Prostate gland (tissue), 2 donors: ENCODE measurements at regions not wholly inside any gene's neighbourhood (a gene's known extent, or its start where the extent isn't known, plus 50 kb on each side); places are given as distances from the start of the nearest gene placed in this dataset.

Source experiments
- DNase-seq: peaks from one replicate; pipeline ENCODE4 v3.0.0-alpha.2; 2019; ENCODE audit warnings: low spot score
- H3K27ac ChIP-seq, 2 donors: fragments of 200-600 bp; sonication (generic); 2 replicates each; pipeline ENCODE4 v1.5.1; 2017 to 2019
- H3K27me3 ChIP-seq: fragments of 200-600 bp; sonication (generic); replicated peaks from 2 replicates; pipeline ENCODE4 v1.5.1; 2019; ENCODE audit not compliant: insufficient read depth
- H3K36me3 ChIP-seq, 2 donors: fragments of 200-600 bp; sonication (generic); 1 replicate in 1 of 2; 2 replicates in 1 of 2; pipeline versions ENCODE4 v1.5.1 to v1.8.1; 2017 to 2019
- H3K4me1 ChIP-seq: fragments of 200-600 bp; sonication (generic); replicated peaks from 2 replicates; pipeline ENCODE4 v1.5.1; 2019
- H3K4me3 ChIP-seq, 2 donors: fragments of 200-600 bp; sonication (generic); 2 replicates each; pipeline ENCODE4 v1.5.1; 2017 to 2019
- H3K9me3 ChIP-seq: fragments of 200-600 bp; sonication (generic); 2 replicates; pipeline ENCODE4 v1.5.1; 2017
- POLR2A ChIP-seq: fragments of 450-650 bp; IDR thresholded peaks from one replicate; pipeline ENCODE4 v1.6.1; 2016; ENCODE audit warnings: antibody characterized with exemption, mild to moderate bottlenecking
- POLR2AphosphoS5 ChIP-seq: sonication (generic); formaldehyde crosslinking; IDR thresholded peaks from one replicate; pipeline ENCODE4 v1.6.1; 2017; ENCODE audit warnings: antibody characterized with exemption
- whole genome bisulfite sequencing: methylation state at CpG from one replicate; pipeline ENCODE4 v1.1.5; 2018; 5-methylcytosine and 5-hydroxymethylcytosine counted together
- intact Hi-C: fragments of 100-400 bp; cut with DNase I; formaldehyde crosslinking; loops from one replicate; pipeline ENCODE4 v1.14.2; 2022
- TF ChIP-seq, protein P1 (sequence below), 4 experiments: fragments of 200-600 bp in 2 of 4; fragments of 450-650 bp in 2 of 4; sonication (generic) in 2 of 4; IDR thresholded peaks; 1 replicate in 3 of 4; 2 replicates in 1 of 4; pipeline ENCODE4 v1.5.1; 2016 to 2019; ENCODE audit warnings: antibody characterized with exemption in 4 of 4, mild to moderate bottlenecking in 2 of 4, moderate library complexity in 2 of 4

- no peaks in the 10 kb centered on the region for H3K27me3 ChIP-seq
- no peaks in the 10 kb centered on the region for H3K36me3 ChIP-seq
- TF ChIP-seq POLR2A, result no peak
- TF ChIP-seq, protein P1, sequence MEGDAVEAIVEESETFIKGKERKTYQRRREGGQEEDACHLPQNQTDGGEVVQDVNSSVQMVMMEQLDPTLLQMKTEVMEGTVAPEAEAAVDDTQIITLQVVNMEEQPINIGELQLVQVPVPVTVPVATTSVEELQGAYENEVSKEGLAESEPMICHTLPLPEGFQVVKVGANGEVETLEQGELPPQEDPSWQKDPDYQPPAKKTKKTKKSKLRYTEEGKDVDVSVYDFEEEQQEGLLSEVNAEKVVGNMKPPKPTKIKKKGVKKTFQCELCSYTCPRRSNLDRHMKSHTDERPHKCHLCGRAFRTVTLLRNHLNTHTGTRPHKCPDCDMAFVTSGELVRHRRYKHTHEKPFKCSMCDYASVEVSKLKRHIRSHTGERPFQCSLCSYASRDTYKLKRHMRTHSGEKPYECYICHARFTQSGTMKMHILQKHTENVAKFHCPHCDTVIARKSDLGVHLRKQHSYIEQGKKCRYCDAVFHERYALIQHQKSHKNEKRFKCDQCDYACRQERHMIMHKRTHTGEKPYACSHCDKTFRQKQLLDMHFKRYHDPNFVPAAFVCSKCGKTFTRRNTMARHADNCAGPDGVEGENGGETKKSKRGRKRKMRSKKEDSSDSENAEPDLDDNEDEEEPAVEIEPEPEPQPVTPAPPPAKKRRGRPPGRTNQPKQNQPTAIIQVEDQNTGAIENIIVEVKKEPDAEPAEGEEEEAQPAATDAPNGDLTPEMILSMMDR (IDR thresholded peaks at IDR 0.05), result no peak
- no peak for TF ChIP-seq POLR2AphosphoS5
- H3K9me3 ChIP-seq, result no peaks in the 10 kb centered on the region
- H3K27ac ChIP-seq, result no peak overlapping the region
- DNase-seq, result no peak
- no peak overlapping the region for H3K4me3 ChIP-seq
- no peaks in the 10 kb centered on the region for H3K4me1 ChIP-seq
- 65% methylated on average over 2 of the region's 2 CpGs for WGBS
- intact Hi-C loops, result loop anchor here (10.0 kb wide), 1 partner anchor 1447 kb away; no protein-coding TSS in a partner anchor
Measured at GRCh38 chr4:24071612-24072372, 181.9 kb upstream of the PPARGC1A start.

DNA sequence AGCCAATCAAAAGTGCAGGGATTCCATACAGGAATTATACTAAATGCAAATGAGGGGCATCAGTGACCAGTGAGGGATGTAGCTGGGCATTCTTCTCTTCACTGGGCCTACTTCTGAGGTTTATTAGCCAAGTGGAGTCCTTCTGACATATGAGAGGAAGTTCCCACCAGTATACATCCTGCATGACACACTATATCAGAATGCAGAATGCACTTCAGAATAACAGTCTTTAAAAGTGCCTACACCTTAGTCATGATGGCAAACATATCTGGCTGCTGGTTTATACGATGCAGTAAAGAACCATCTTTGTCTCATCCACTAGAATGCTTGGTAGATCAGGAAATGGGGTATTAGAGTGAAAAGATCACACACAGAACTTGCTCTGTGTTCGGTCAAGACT lies 180.3 kb upstream of the PPARGC1A start:
- Histone ChIP-seq H3K27me3 (no peaks in the 10 kb centered on the region), H3K4me1 (no peaks in the 10 kb centered on the region), H3K4me3 (no peak overlapping the region), H3K27ac (no peak overlapping the region), H3K9me3 (no peaks in the 10 kb centered on the region), H3K36me3 (no peaks in the 10 kb centered on the region)
- intact Hi-C loops, result loop anchor here (10.0 kb wide), 1 partner anchor 1445 kb away; no protein-coding TSS in a partner anchor
- TF ChIP-seq, protein P1 (IDR thresholded peaks at IDR 0.05), result no peak
- TF ChIP-seq POLR2A (no peak), POLR2AphosphoS5 (no peak)
- 64% methylated on average over 2 of the region's 2 CpGs for WGBS
- no peak for DNase-seq

GRCh38 chr4:24067367-24068193 lies 177.7 kb upstream of the PPARGC1A start:
- Histone ChIP-seq H3K9me3 (no peaks in the 10 kb centered on the region), H3K36me3 (no peaks in the 10 kb centered on the region), H3K4me3 (no peak overlapping the region), H3K27me3 (no peaks in the 10 kb centered on the region), H3K4me1 (no peaks in the 10 kb centered on the region), H3K27ac (no peak overlapping the region)
- WGBS, result 46% methylated on average over 13 of the region's 13 CpGs
- no peak for DNase-seq
- intact Hi-C loops, result no loop called here
- no peak for TF ChIP-seq POLR2A
- TF ChIP-seq, protein P1 (IDR thresholded peaks at IDR 0.05), result no peak
- no peak for TF ChIP-seq POLR2AphosphoS5

GRCh38 chr4:24065974-24066373 lies 176.1 kb upstream of the PPARGC1A start:
- H3K4me1 ChIP-seq, result no peaks in the 10 kb centered on the region
- no peaks in the 10 kb centered on the region for H3K9me3 ChIP-seq
- no peak for TF ChIP-seq POLR2A
- TF ChIP-seq, protein P1 (IDR thresholded peaks at IDR 0.05), result no peak
- no peak for TF ChIP-seq POLR2AphosphoS5
- 79% methylated on average over 9 of the region's 9 CpGs for WGBS
- H3K36me3 ChIP-seq, result no peaks in the 10 kb centered on the region
- H3K27ac ChIP-seq, result no peak overlapping the region
- intact Hi-C loops, result no loop called here
- no peaks in the 10 kb centered on the region for H3K27me3 ChIP-seq
- no peak for DNase-seq
- no peak overlapping the region for H3K4me3 ChIP-seq
